HG03066 (cell line): ENCODE measurements at regions not wholly inside any gene's neighbourhood (a gene's known extent, or its start where the extent isn't known, plus 50 kb on each side); places are given as distances from the start of the nearest gene placed in this dataset.
"Not testable (repeated sequence)": the region's sequence is repeated elsewhere in the genome, so short reads cannot be mapped to it uniquely, and the experiment has no call there.

Experiments
- ATAC-seq: cut with Tn5 transposase; IDR thresholded peaks from one replicate; pipeline ENCODE4 v1.9.1; 2021; ENCODE audit warnings: low read depth; ENCODE audit not compliant: unreplicated experiment

GRCh38 chr4:125003840-125004239 is 291.3 kb upstream of the ANKRD50 start:
- ATAC-seq = no peak

- ATAC-seq = no peak
Measured at GRCh38 chr4:124997991-124998390, 285.5 kb upstream of the ANKRD50 start.

- no peak for ATAC-seq
Measured at GRCh38 chr4:124997124-124997523, 284.6 kb upstream of the ANKRD50 start.

GRCh38 chr4:124993838-124994237 is 281.3 kb upstream of the ANKRD50 start:
- no peak for ATAC-seq

- no peak for ATAC-seq
Measured at GRCh38 chr4:124990398-124990797, 277.9 kb upstream of the ANKRD50 start.

- ATAC-seq = no peak
Measured at GRCh38 chr4:124980276-124980752, 267.8 kb upstream of the ANKRD50 start.

- not testable (repeated sequence) for ATAC-seq
Measured at GRCh38 chr4:124978536-124978935, 266.0 kb upstream of the ANKRD50 start.

GRCh38 chr4:124977045-124977444 is 264.5 kb upstream of the ANKRD50 start:
- no peak for ATAC-seq

- no peak for ATAC-seq
Measured at GRCh38 chr4:124974152-124974551, 261.6 kb upstream of the ANKRD50 start.

- ATAC-seq = no peak
Measured at GRCh38 chr4:124973716-124974115, 261.2 kb upstream of the ANKRD50 start.

- no peak for ATAC-seq
Measured at GRCh38 chr4:124970011-124970410, 257.5 kb upstream of the ANKRD50 start.

GRCh38 chr4:124965497-124965891 is 253.0 kb upstream of the ANKRD50 start:
- no peak for ATAC-seq

GRCh38 chr4:124964852-124965496 is 252.4 kb upstream of the ANKRD50 start:
- no peak for ATAC-seq

GRCh38 chr4:124964251-124964650 is 251.7 kb upstream of the ANKRD50 start:
- no peak for ATAC-seq

GRCh38 chr4:124961138-124961750 is 248.7 kb upstream of the ANKRD50 start:
- ATAC-seq = no peak

- no peak for ATAC-seq
Measured at GRCh38 chr4:124958847-124959246, 246.3 kb upstream of the ANKRD50 start.

GRCh38 chr4:124955476-124955875 is 242.9 kb upstream of the ANKRD50 start:
- no peak for ATAC-seq

- ATAC-seq = no peak
Measured at GRCh38 chr4:124954046-124954445, 241.5 kb upstream of the ANKRD50 start.

GRCh38 chr4:124953486-124953885 is 241.0 kb upstream of the ANKRD50 start:
- no peak for ATAC-seq

- ATAC-seq = no peak
Measured at GRCh38 chr4:124953061-124953460, 240.5 kb upstream of the ANKRD50 start.

- ATAC-seq = no peak
Measured at GRCh38 chr4:124952601-124953000, 240.1 kb upstream of the ANKRD50 start.

GRCh38 chr4:124948976-124949597 is 236.6 kb upstream of the ANKRD50 start:
- ATAC-seq = no peak
